ENCODE measurements at regions not wholly inside any gene's neighbourhood (a gene's known extent, or its start where the extent isn't known, plus 50 kb on each side); places are given as distances from the start of the nearest gene placed in this dataset.

GRCh38 chr6:88376197-88376596 is 210.1 kb upstream of the CNR1 start:
- no peaks in the 10 kb centered on the region for H3K9me3 ChIP-seq (ENCODE audit: insufficient read depth, low read length)
- no peak for DNase-seq (ENCODE audit: low read depth, low spot score)
- H3K4me1 ChIP-seq (ENCODE audit: insufficient read depth, insufficient read length), result no peaks in the 10 kb centered on the region
- H3K27me3 ChIP-seq (ENCODE audit: insufficient read depth, insufficient read length), result no peaks in the 10 kb centered on the region
- H3K4me3 ChIP-seq (ENCODE audit: insufficient read length, low read depth), result no peak overlapping the region
- TF ChIP-seq ZNF274 (IDR thresholded peaks at IDR 0.05; ENCODE audit: low read depth, low read length), result no peak
- TF ChIP-seq SUZ12 (IDR thresholded peaks at IDR 0.05; ENCODE audit: extremely low read depth, insufficient read depth, insufficient read length), result no peak
- no peak for TF ChIP-seq YY1 (IDR thresholded peaks at IDR 0.05; ENCODE audit: insufficient read depth, insufficient read length)
- H3K36me3 ChIP-seq (ENCODE audit: insufficient read depth, insufficient read length, low read length), result no peaks in the 10 kb centered on the region
- no peak overlapping the region for H3K9ac ChIP-seq (ENCODE audit: insufficient read length, low read depth)

DNA sequence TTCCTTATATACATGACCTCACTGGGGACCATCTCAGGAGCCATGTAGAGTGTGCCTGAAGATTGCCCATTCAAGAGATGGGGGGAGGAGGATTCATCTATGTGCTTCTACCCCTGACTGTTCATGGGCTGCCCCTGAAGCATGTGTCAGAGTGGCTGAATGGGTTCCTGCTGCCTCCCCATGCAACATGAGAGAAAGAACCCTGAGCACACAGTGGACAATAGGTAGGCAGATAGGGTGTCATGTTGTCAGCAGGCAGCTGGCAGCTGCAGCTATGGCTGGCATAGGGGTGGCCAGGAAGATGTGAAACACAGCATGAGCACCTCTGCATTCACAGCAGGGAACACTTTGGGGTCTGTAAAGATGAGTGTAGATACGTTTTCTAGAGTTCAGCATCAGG is 208.4 kb upstream of the CNR1 start:
- Histone ChIP-seq H3K9me3 (ENCODE audit: insufficient read depth, low read length) (no peaks in the 10 kb centered on the region), H3K36me3 (ENCODE audit: insufficient read depth, insufficient read length, low read length) (no peaks in the 10 kb centered on the region), H3K9ac (ENCODE audit: insufficient read length, low read depth) (no peak overlapping the region), H3K4me3 (ENCODE audit: insufficient read length, low read depth) (no peak overlapping the region), H3K4me1 (ENCODE audit: insufficient read depth, insufficient read length) (no peaks in the 10 kb centered on the region), H3K27me3 (ENCODE audit: insufficient read depth, insufficient read length) (no peaks in the 10 kb centered on the region)
- TF ChIP-seq ZNF274 (IDR thresholded peaks at IDR 0.05; ENCODE audit: low read depth, low read length) (no peak), SUZ12 (IDR thresholded peaks at IDR 0.05; ENCODE audit: extremely low read depth, insufficient read depth, insufficient read length) (no peak), YY1 (IDR thresholded peaks at IDR 0.05; ENCODE audit: insufficient read depth, insufficient read length) (no peak)
- no peak for DNase-seq (ENCODE audit: low read depth, low spot score)

GRCh38 chr6:88371480-88371879 is 205.3 kb upstream of the CNR1 start:
- H3K9me3 ChIP-seq (ENCODE audit: insufficient read depth, low read length), result no peaks in the 10 kb centered on the region
- no peak overlapping the region for H3K4me3 ChIP-seq (ENCODE audit: insufficient read length, low read depth)
- DNase-seq (ENCODE audit: low read depth, low spot score), result no peak
- H3K4me1 ChIP-seq (ENCODE audit: insufficient read depth, insufficient read length), result no peaks in the 10 kb centered on the region
- TF ChIP-seq ZNF274 (IDR thresholded peaks at IDR 0.05; ENCODE audit: low read depth, low read length) (no peak), YY1 (IDR thresholded peaks at IDR 0.05; ENCODE audit: insufficient read depth, insufficient read length) (no peak), SUZ12 (IDR thresholded peaks at IDR 0.05; ENCODE audit: extremely low read depth, insufficient read depth, insufficient read length) (no peak)
- no peaks in the 10 kb centered on the region for H3K27me3 ChIP-seq (ENCODE audit: insufficient read depth, insufficient read length)
- H3K36me3 ChIP-seq (ENCODE audit: insufficient read depth, insufficient read length, low read length), result no peaks in the 10 kb centered on the region
- H3K9ac ChIP-seq (ENCODE audit: insufficient read length, low read depth), result no peak overlapping the region

DNA sequence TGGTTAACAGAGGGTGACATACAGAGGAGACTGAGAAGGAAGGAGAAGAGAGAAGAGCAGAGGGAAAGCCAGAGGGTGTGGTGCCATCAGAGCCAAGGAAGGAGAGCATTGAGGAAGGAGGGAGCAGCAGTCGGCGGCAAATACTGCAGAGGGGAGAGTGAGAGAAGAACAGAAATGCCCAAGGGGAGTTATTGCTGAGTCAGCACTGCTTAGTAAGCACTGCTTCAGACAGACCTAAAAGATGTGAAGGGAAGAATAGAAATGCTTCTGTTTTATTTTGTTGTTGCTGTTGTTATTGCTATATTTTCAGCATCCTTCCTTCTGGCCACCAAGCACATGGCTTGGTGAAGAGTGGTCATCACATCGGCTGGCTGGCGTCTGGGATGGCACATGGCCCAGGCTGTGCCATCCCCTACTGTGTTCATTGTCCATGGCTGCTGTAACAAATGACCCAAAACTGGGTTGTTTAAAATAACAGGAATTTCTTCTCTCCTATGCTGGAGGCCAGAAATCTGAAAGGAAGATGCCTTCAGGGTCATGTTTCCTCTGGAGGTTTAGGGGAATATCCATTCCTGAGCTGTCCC is 204.1 kb upstream of the CNR1 start:
- no peak overlapping the region for H3K4me3 ChIP-seq (ENCODE audit: insufficient read length, low read depth)
- no peaks in the 10 kb centered on the region for H3K9me3 ChIP-seq (ENCODE audit: insufficient read depth, low read length)
- H3K27me3 ChIP-seq (ENCODE audit: insufficient read depth, insufficient read length), result no peaks in the 10 kb centered on the region
- TF ChIP-seq YY1 (IDR thresholded peaks at IDR 0.05; ENCODE audit: insufficient read depth, insufficient read length) (no peak), ZNF274 (IDR thresholded peaks at IDR 0.05; ENCODE audit: low read depth, low read length) (no peak), SUZ12 (IDR thresholded peaks at IDR 0.05; ENCODE audit: extremely low read depth, insufficient read depth, insufficient read length) (no peak)
- H3K4me1 ChIP-seq (ENCODE audit: insufficient read depth, insufficient read length), result no peaks in the 10 kb centered on the region
- no peak overlapping the region for H3K9ac ChIP-seq (ENCODE audit: insufficient read length, low read depth)
- H3K36me3 ChIP-seq (ENCODE audit: insufficient read depth, insufficient read length, low read length), result no peaks in the 10 kb centered on the region
- DNase-seq (ENCODE audit: low read depth, low spot score), result no peak

DNA sequence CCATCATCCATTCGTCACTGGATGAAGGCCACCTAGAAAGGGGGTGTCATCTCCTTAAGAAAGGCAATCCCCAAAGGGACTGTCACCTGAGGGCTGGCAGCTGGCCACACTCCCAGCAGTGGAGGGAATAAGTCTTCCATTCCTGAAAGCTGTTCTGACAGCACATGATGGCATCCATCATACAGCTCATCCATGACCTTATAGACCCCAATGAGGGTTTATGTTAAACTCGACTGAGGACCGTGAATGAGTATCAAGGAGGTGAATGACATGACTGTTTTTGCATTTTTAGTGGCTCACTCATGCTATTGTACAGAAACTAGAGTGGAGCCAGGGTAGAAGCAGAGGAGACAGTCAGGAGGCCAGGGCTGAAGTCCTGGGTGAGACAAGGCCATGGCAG is 203.1 kb upstream of the CNR1 start:
- Histone ChIP-seq H3K27me3 (ENCODE audit: insufficient read depth, insufficient read length) (no peaks in the 10 kb centered on the region), H3K9ac (ENCODE audit: insufficient read length, low read depth) (no peak overlapping the region), H3K9me3 (ENCODE audit: insufficient read depth, low read length) (no peaks in the 10 kb centered on the region), H3K36me3 (ENCODE audit: insufficient read depth, insufficient read length, low read length) (no peaks in the 10 kb centered on the region), H3K4me1 (ENCODE audit: insufficient read depth, insufficient read length) (no peaks in the 10 kb centered on the region), H3K4me3 (ENCODE audit: insufficient read length, low read depth) (no peak overlapping the region)
- no peak for DNase-seq (ENCODE audit: low read depth, low spot score)
- no peak for TF ChIP-seq ZNF274 (IDR thresholded peaks at IDR 0.05; ENCODE audit: low read depth, low read length)
- TF ChIP-seq SUZ12 (IDR thresholded peaks at IDR 0.05; ENCODE audit: extremely low read depth, insufficient read depth, insufficient read length), result no peak
- no peak for TF ChIP-seq YY1 (IDR thresholded peaks at IDR 0.05; ENCODE audit: insufficient read depth, insufficient read length)

- no peak for TF ChIP-seq ZNF274 (IDR thresholded peaks at IDR 0.05; ENCODE audit: low read depth, low read length)
- TF ChIP-seq YY1 (IDR thresholded peaks at IDR 0.05; ENCODE audit: insufficient read depth, insufficient read length), result no peak
- TF ChIP-seq SUZ12 (IDR thresholded peaks at IDR 0.05; ENCODE audit: extremely low read depth, insufficient read depth, insufficient read length), result no peak
Observed at GRCh38 chr6:88368071-88368787, 202.1 kb upstream of the CNR1 start.

DNA sequence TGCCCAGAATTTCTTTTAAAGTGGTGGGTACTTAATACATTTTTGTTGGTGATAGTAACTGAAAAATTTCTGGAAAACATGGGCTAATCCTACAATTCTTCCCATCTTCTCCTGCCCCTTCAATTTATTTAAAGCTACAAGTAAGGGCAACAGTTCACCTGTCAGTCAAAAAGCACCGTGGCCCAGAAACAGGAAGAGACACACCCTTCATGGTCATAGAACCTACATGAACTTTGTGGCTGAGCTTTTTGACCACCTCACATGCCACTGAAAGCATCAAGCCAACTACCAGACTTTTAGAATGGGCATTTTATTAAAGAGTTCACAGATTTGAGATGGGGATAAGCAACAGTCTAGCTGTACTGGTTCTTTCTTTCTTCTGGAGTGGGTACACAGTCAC is 201.1 kb upstream of the CNR1 start:
- Histone ChIP-seq H3K36me3 (ENCODE audit: insufficient read depth, insufficient read length, low read length) (no peaks in the 10 kb centered on the region), H3K27me3 (ENCODE audit: insufficient read depth, insufficient read length) (no peaks in the 10 kb centered on the region), H3K4me1 (ENCODE audit: insufficient read depth, insufficient read length) (no peaks in the 10 kb centered on the region), H3K9ac (ENCODE audit: insufficient read length, low read depth) (no peak overlapping the region), H3K4me3 (ENCODE audit: insufficient read length, low read depth) (no peak overlapping the region), H3K9me3 (ENCODE audit: insufficient read depth, low read length) (no peaks in the 10 kb centered on the region)
- DNase-seq (ENCODE audit: low read depth, low spot score), result no peak
- TF ChIP-seq SUZ12 (IDR thresholded peaks at IDR 0.05; ENCODE audit: extremely low read depth, insufficient read depth, insufficient read length) (no peak), ZNF274 (IDR thresholded peaks at IDR 0.05; ENCODE audit: low read depth, low read length) (no peak), YY1 (IDR thresholded peaks at IDR 0.05; ENCODE audit: insufficient read depth, insufficient read length) (no peak)

More at GRCh38 chr6:88368071-88368787, 202.1 kb upstream of the CNR1 start:
- DNase-seq (ENCODE audit: low read depth, low spot score), result no peak
- Histone ChIP-seq H3K4me3 (ENCODE audit: insufficient read length, low read depth) (no peak overlapping the region), H3K27me3 (ENCODE audit: insufficient read depth, insufficient read length) (no peaks in the 10 kb centered on the region), H3K36me3 (ENCODE audit: insufficient read depth, insufficient read length, low read length) (no peaks in the 10 kb centered on the region), H3K9ac (ENCODE audit: insufficient read length, low read depth) (no peak overlapping the region), H3K4me1 (ENCODE audit: insufficient read depth, insufficient read length) (no peaks in the 10 kb centered on the region), H3K9me3 (ENCODE audit: insufficient read depth, low read length) (no peaks in the 10 kb centered on the region)

All from NT2/D1 (cell line).